ENCODE measurements at regions not wholly inside any gene's neighbourhood (a gene's known extent, or its start where the extent isn't known, plus 50 kb on each side); places are given as distances from the start of the nearest gene placed in this dataset.
"Not testable (repeated sequence)": the region's sequence is repeated elsewhere in the genome, so short reads cannot be mapped to it uniquely, and the experiment has no call there.

- DNase-seq: no peak
Measured at GRCh38 chr19:13652810-13653590, 111.3 kb upstream of the MRI1 start.

- DNase-seq: no peak
Measured at GRCh38 chr19:13646758-13647157, 117.6 kb upstream of the MRI1 start.

GRCh38 chr19:13644645-13645044 is 119.7 kb upstream of the MRI1 start:
- DNase-seq: no peak

GRCh38 chr19:13640611-13641010 is 123.7 kb upstream of the MRI1 start:
- DNase-seq: no peak

GRCh38 chr19:13639342-13639929 is 124.9 kb upstream of the MRI1 start:
- no peak for DNase-seq

- DNase-seq: no peak
Measured at GRCh38 chr19:13637664-13638063, 126.7 kb upstream of the MRI1 start.

- DNase-seq: no peak
Measured at GRCh38 chr19:13634658-13635057, 128.4 kb upstream of the CACNA1A start.

- DNase-seq: no peak
Measured at GRCh38 chr19:13633522-13633922, 127.2 kb upstream of the CACNA1A start.

- DNase-seq: no peak
Measured at GRCh38 chr19:13633109-13633508, 126.8 kb upstream of the CACNA1A start.

- DNase-seq: not testable (repeated sequence)
Measured at GRCh38 chr19:13632164-13632563, 125.9 kb upstream of the CACNA1A start.

GRCh38 chr19:13629687-13630357 is 123.5 kb upstream of the CACNA1A start:
- DNase-seq: no peak

- DNase-seq: no peak
Measured at GRCh38 chr19:13627531-13627930, 121.3 kb upstream of the CACNA1A start.

- no peak for DNase-seq
Measured at GRCh38 chr19:13623716-13624710, 117.7 kb upstream of the CACNA1A start.

- no peak for DNase-seq
Measured at GRCh38 chr19:13622766-13623715, 116.8 kb upstream of the CACNA1A start.

- DNase-seq: no peak
Measured at GRCh38 chr19:13621413-13621812, 115.1 kb upstream of the CACNA1A start.

- DNase-seq: no peak
Measured at GRCh38 chr19:13619203-13619632, 112.9 kb upstream of the CACNA1A start.

- DNase-seq: no peak
Measured at GRCh38 chr19:13615890-13616289, 109.6 kb upstream of the CACNA1A start.

- no peak for DNase-seq
Measured at GRCh38 chr19:13613447-13613846, 107.2 kb upstream of the CACNA1A start.

- no peak for DNase-seq
Measured at GRCh38 chr19:13611596-13611995, 105.3 kb upstream of the CACNA1A start.

GRCh38 chr19:13610039-13610691 is 103.9 kb upstream of the CACNA1A start:
- DNase-seq: no peak

GRCh38 chr19:13606156-13606555 is 99.9 kb upstream of the CACNA1A start:
- DNase-seq: no peak
